Medulla oblongata (tissue), 1 donor: ENCODE measurements at regions not wholly inside any gene's neighbourhood (a gene's known extent, or its start where the extent isn't known, plus 50 kb on each side); places are given as distances from the start of the nearest gene placed in this dataset.
"Not testable (repeated sequence)": the region's sequence is repeated elsewhere in the genome, so short reads cannot be mapped to it uniquely, and the experiment has no call there.

Experiments
- DNase-seq: peaks from one replicate; pipeline ENCODE4 v3.0.0-alpha.2; 2015; ENCODE audit errors: extremely low spot score

DNA sequence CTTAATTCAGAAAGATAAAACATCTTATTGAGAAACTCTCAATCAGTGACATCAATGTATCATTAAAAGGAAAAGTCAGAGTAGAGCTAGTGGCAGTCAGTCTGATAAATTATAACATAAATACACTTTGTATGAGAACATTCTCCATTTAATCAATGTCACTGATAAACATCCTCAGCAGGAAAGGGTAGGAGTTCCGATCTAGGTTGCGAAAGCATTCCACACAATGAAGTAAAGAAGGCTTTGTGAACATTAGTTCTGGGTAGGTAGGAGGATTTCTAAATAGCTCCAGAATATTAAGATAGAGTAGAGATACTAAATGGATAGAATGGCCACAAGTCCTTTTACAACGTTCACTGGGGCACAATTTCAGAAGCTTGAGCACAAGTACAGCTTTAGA, 179.7 kb upstream of the MALRD1 start:
- no peak for DNase-seq

GRCh38 chr10:18875477-18875876, 173.1 kb upstream of the MALRD1 start:
- no peak for DNase-seq

GRCh38 chr10:18879284-18879683, 169.3 kb upstream of the MALRD1 start:
- no peak for DNase-seq

GRCh38 chr10:18880530-18880929, 168.1 kb upstream of the MALRD1 start:
- no peak for DNase-seq

GRCh38 chr10:18886102-18886501, 162.5 kb upstream of the MALRD1 start:
- no peak for DNase-seq

GRCh38 chr10:18906636-18907035, 142.0 kb upstream of the MALRD1 start:
- DNase-seq = no peak

- not testable (repeated sequence) for DNase-seq
Observed at GRCh38 chr10:18917431-18917830, 131.2 kb upstream of the MALRD1 start.

DNA sequence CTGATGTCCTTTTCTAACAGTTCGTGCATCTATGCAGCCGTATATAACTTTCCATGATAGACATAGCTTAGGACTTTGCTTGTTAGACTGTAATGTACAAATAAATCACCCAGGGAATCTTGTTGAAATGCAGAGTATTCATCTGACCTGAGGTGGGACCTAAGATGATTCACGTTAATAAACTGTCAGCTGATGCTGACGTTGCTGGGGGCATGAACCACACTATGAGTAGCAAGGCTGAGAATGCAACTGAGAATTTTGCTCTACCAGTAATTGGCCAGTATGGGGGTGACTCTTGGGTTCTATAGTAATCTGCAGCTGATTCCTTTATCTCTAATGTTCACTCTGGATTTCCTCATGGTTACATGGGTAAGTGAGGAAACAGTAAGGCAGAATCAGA, 130.1 kb upstream of the MALRD1 start:
- DNase-seq = no peak

- DNase-seq = no peak
Observed at GRCh38 chr10:18949391-18949790, 99.2 kb upstream of the MALRD1 start.

GRCh38 chr10:18951072-18951823, 97.4 kb upstream of the MALRD1 start:
- DNase-seq = not testable (repeated sequence)

DNA sequence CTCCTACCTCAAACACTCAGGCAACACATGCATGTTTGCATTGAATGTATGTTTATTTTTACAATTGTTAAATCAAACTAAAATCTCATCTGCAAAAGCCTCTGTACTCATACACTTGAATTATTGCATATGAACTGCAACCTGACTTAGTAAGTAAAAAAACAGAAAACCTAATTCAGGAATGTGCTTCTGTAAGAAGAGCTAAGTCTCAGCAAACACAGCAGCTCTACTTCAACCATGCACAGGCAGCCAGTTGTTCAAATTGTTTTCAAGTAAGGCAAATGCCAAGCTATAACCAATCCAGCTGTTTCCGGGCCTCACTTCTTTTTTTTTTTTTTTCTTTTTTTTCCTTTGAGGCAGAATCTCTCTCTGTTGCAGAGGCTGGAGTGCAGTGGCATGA, 93.5 kb upstream of the MALRD1 start:
- DNase-seq = no peak

GRCh38 chr10:18959369-18959768, 89.2 kb upstream of the MALRD1 start:
- no peak for DNase-seq

DNA sequence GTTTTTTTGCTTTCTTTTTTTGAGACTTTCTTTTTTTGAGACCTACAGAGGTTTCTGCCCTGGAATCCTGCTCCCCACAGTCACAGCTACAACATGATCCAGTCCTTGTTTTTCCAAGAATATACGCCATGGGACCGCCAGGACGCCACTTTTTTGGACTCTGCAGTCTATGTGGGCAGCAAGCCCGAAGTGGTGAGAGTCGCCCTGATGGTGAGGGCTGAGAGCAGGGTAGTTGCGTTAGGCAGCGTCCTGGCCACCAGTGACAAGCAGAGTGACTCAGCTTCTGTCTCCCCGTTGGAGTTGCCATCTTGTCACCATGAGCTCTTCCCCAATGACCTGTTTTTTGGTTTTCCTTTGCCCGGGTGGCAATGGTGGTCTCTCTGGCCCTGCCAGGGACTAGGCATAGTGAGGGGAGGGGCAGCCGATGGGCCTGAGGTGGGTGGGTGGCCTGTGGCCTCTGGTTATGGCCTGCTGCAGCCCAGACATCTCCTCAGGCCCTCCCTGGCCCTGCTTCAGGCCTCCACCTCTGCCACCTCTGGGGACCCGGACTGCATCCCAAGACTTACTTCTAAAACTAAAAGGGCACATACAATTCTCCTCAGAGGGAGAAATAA, 88.0 kb upstream of the MALRD1 start:
- no peak for DNase-seq

GRCh38 chr10:18968159-18968558, 80.4 kb upstream of the MALRD1 start:
- no peak for DNase-seq

GRCh38 chr10:18976696-18977251, 71.8 kb upstream of the MALRD1 start:
- no peak for DNase-seq

DNA sequence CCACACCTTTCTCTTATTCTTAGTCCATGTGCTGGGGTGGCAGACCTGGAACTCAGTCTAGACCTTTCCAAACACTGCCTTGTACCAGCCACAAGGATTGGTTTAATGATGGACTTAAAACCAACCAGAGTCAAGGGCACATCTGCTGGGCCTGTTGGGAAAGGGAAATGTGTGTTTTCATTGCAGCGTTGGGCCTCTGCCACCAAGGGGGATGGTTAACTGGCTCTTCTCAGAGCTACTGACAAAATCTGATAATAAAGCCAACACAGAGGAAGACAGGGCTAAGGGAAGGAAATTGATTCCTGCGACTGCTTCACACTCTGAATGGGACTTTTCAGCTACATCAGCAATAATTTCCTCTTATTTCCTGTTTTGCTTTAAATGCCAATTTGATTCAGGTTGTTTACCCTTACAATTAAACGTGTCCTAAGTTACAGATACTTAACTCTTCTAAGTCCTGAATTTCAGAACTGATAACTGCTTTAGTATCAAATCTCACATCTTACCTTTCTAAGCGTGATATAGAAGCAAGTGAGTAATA, 68.4 kb upstream of the MALRD1 start:
- no peak for DNase-seq

GRCh38 chr10:18984531-18984930, 64.1 kb upstream of the MALRD1 start:
- no peak for DNase-seq

GRCh38 chr10:18988338-18988737, 60.3 kb upstream of the MALRD1 start:
- no peak for DNase-seq
